Sigmoid colon (tissue), 6 donors: ENCODE measurements at regions not wholly inside any gene's neighbourhood (a gene's known extent, or its start where the extent isn't known, plus 50 kb on each side); places are given as distances from the start of the nearest gene placed in this dataset.
"Not testable (repeated sequence)": the region's sequence is repeated elsewhere in the genome, so short reads cannot be mapped to it uniquely, and the experiment has no call there.

Experiments used
- DNase-seq: peaks from one replicate; pipeline ENCODE4 v3.0.0-alpha.2; 2019
- H3K27ac ChIP-seq, 4 donors: fragments of 200-600 bp; sonication (generic); one replicate each; pipeline ENCODE4 v1.5.1; 2016 to 2019; ENCODE audit warnings: mild to moderate bottlenecking in 1 of 4
- H3K27me3 ChIP-seq, 3 donors: fragments of 200-600 bp; sonication (generic); one replicate each; pipeline ENCODE4 v1.5.1; 2019; ENCODE audit warnings: mild to moderate bottlenecking in 1 of 3
- H3K36me3 ChIP-seq, 4 donors: fragments of 200-600 bp; sonication (generic); one replicate each; pipeline ENCODE4 v1.5.1; 2016 to 2019
- H3K4me1 ChIP-seq, 4 donors: fragments of 200-600 bp; sonication (generic); one replicate each; pipeline ENCODE4 v1.5.1; 2017 to 2019
- H3K4me3 ChIP-seq, 4 donors: fragments of 200-600 bp; sonication (generic); one replicate each; pipeline ENCODE4 v1.5.1; 2017 to 2019; ENCODE audit warnings: mild to moderate bottlenecking in 2 of 4, moderate library complexity in 1 of 4
- H3K9me3 ChIP-seq, 4 donors: fragments of 200-600 bp in 3 of 4; sonication (generic) in 3 of 4; one replicate each; pipeline versions ENCODE4 v1.5.1 to v1.6.1; 2013 to 2019
- EP300 ChIP-seq, 4 donors: sonication (generic); formaldehyde crosslinking; IDR thresholded peaks; one replicate each; pipeline ENCODE4 v1.6.1; 2017; ENCODE audit warnings: antibody characterized with exemption in 4 of 4
- POLR2A ChIP-seq, 2 donors: fragments of 450-650 bp; IDR thresholded peaks; one replicate each; pipeline ENCODE4 v1.6.1; 2016; ENCODE audit warnings: antibody characterized with exemption in 2 of 2, mild to moderate bottlenecking in 2 of 2, moderate library complexity in 2 of 2
- POLR2AphosphoS5 ChIP-seq, 4 donors: sonication (generic); formaldehyde crosslinking; IDR thresholded peaks; one replicate each; pipeline ENCODE4 v1.6.1; 2017; ENCODE audit warnings: antibody characterized with exemption in 4 of 4
- WGBS, 2 donors: extraction: QIAGEN DNeasy Blood & Tissue Kit; methylation state at CpG; one replicate each; pipeline ENCODE4 v1.1.7; 2013; 5-methylcytosine and 5-hydroxymethylcytosine counted together
- intact Hi-C: fragments of 100-400 bp; cut with DNase I; formaldehyde crosslinking; loops from one replicate; pipeline ENCODE4 v1.15.1; 2023
- TF ChIP-seq, protein P1 (sequence below), 4 experiments: fragments of 450-650 bp in 3 of 4; fragments of 200-600 bp in 1 of 4; IDR thresholded peaks; one replicate each; pipeline ENCODE4 v1.5.1; 2016 to 2019; ENCODE audit warnings: antibody characterized with exemption in 4 of 4, mild to moderate bottlenecking in 3 of 4, moderate library complexity in 2 of 4
- donor health status: healthy with polysubstance abuse.
- donor health status: healthy.

GRCh38 chr10:6678211-6678803, 98.2 kb upstream of the PRKCQ start:
- no peak for DNase-seq
- TF ChIP-seq, protein P1, sequence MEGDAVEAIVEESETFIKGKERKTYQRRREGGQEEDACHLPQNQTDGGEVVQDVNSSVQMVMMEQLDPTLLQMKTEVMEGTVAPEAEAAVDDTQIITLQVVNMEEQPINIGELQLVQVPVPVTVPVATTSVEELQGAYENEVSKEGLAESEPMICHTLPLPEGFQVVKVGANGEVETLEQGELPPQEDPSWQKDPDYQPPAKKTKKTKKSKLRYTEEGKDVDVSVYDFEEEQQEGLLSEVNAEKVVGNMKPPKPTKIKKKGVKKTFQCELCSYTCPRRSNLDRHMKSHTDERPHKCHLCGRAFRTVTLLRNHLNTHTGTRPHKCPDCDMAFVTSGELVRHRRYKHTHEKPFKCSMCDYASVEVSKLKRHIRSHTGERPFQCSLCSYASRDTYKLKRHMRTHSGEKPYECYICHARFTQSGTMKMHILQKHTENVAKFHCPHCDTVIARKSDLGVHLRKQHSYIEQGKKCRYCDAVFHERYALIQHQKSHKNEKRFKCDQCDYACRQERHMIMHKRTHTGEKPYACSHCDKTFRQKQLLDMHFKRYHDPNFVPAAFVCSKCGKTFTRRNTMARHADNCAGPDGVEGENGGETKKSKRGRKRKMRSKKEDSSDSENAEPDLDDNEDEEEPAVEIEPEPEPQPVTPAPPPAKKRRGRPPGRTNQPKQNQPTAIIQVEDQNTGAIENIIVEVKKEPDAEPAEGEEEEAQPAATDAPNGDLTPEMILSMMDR (IDR thresholded peaks at IDR 0.05): peak; percentile 14 to 48 (median 42)
- no peak for TF ChIP-seq POLR2A (IDR thresholded peaks at IDR 0.05)
- no peak overlapping the region for H3K4me3 ChIP-seq
- 13 to 18% methylated on average over 9 of the region's 9 CpGs for WGBS, 2 donors
- H3K4me1 ChIP-seq: no peaks in the 10 kb centered on the region
- no peak overlapping the region for H3K27ac ChIP-seq
- no peaks in the 10 kb centered on the region for H3K36me3 ChIP-seq
- peaks cover 0 to 4% (median 0%) of the 10 kb centered on the region in 3 donors for H3K27me3 ChIP-seq
- intact Hi-C loops: loop anchor here (5.0 to 10.0 kb wide), 2 partner anchors 261 to 736 kb away; partner anchors contain the start of gene SFMBT2
- H3K9me3 ChIP-seq: no peaks in the 10 kb centered on the region

DNA sequence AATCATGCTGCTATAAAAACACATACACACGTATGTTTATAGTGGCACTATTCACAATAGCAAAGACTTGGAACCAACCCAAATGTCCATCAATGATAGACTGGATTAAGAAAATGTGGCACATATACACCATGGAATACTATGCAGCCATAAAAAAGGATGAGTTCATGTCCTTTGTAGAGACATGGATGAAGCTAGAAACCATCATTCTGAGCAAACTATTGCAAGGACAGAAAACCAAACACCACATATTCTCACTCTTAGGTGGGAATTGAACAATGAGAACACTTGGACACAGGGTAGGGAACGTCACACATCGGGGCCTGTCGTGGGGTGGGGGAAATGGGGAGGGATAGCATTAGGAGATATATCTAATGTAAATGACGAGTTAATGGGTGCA, 97.1 kb upstream of the PRKCQ start:
- not testable (repeated sequence) for H3K4me1 ChIP-seq, H3K4me3 ChIP-seq, H3K27me3 ChIP-seq, DNase-seq, H3K9me3 ChIP-seq, H3K27ac ChIP-seq, H3K36me3 ChIP-seq
- intact Hi-C loops: loop anchor here (5.0 to 10.0 kb wide), 2 partner anchors 260 to 738 kb away; partner anchors contain the start of gene SFMBT2
- 74 to 83% methylated on average over 5 of the region's 5 CpGs for WGBS, 2 donors

DNA sequence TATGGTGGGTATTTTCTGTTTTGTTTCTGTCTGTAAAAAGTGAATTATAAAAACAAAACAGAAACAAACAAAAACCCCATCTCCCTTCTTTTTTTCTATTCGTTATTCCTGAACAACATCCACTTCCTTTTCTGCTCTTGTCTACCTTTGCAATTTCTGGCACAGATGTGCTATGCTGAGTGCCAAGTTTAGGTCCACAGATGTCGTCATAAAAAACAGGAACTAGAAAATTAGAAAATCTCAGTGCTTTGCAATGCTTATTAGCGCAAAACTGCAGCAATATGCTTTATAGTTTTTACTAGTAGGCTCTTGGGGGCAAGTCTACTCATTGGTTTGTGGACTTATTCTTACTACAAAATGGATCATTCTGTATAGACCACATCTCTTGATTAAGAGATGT, 94.2 kb upstream of the PRKCQ start:
- TF ChIP-seq EP300 (IDR thresholded peaks at IDR 0.05) (no peak), POLR2A (IDR thresholded peaks at IDR 0.05) (no peak), POLR2AphosphoS5 (IDR thresholded peaks at IDR 0.05) (no peak)
- TF ChIP-seq, protein P1 (IDR thresholded peaks at IDR 0.05): no peak
- Histone ChIP-seq H3K4me1 (no peaks in the 10 kb centered on the region), H3K36me3 (no peaks in the 10 kb centered on the region), H3K9me3 (no peaks in the 10 kb centered on the region), H3K27me3 (peaks cover 0 to 4% (median 0%) of the 10 kb centered on the region in 3 donors), H3K27ac (no peak overlapping the region), H3K4me3 (no peak overlapping the region)
- DNase-seq: no peak
- intact Hi-C loops: loop anchor here (10.0 kb wide), 1 partner anchor 741 kb away; the partner anchor contains the start of gene SFMBT2
- 12 to 36% methylated on average over 3 of the region's 3 CpGs for WGBS, 2 donors

- TF ChIP-seq POLR2A (IDR thresholded peaks at IDR 0.05) (no peak), EP300 (IDR thresholded peaks at IDR 0.05) (no peak)
- Histone ChIP-seq H3K4me1 (no peaks in the 10 kb centered on the region), H3K9me3 (no peaks in the 10 kb centered on the region), H3K27me3 (peaks cover 0 to 15% (median 4%) of the 10 kb centered on the region in 3 donors), H3K36me3 (no peaks in the 10 kb centered on the region), H3K4me3 (no peak overlapping the region), H3K27ac (no peak overlapping the region)
- WGBS, 2 donors: 80 to 83% methylated on average over 6 of the region's 6 CpGs
- DNase-seq: no peak
- intact Hi-C loops: loop anchor here (10.0 kb wide), 1 partner anchor 743 kb away; the partner anchor contains the start of gene SFMBT2
Measured at GRCh38 chr10:6671976-6672375, 91.9 kb upstream of the PRKCQ start.

DNA sequence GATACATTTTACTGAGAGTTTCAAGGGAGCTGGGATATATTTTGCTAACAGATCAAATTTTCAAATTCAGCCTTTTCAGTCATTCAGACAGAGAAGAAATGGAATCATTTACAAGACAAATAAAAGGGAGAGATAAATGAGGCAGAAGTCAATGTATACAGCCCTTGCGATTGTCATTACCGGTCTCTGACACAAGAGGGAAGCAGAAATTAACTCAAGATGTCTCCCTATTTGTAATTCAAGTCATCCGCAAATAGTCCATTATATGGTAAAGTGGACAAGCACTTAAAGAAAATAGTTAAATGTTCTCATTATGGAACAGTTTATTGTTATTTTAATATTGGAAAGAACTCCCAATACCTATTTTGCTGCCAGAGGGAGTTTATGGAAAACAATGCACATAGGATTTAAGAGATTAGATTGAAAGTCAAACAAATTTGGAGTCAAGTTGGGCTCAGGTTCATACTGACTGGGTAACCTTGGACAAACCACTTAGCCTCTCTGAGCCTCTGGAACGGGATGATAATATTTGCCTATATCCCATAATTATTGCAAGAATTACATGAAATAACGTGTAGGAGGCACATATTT, 89.3 kb upstream of the PRKCQ start:
- Histone ChIP-seq H3K27ac (no peak overlapping the region), H3K9me3 (no peaks in the 10 kb centered on the region), H3K4me3 (no peak overlapping the region), H3K27me3 (peaks cover 0 to 15% (median 0%) of the 10 kb centered on the region in 3 donors), H3K4me1 (no peaks in the 10 kb centered on the region), H3K36me3 (no peaks in the 10 kb centered on the region)
- no peak for TF ChIP-seq POLR2AphosphoS5 (IDR thresholded peaks at IDR 0.05)
- TF ChIP-seq, protein P1 (IDR thresholded peaks at IDR 0.05): peak in 3 of 4 experiments; percentile 49 to 59 (median 55)
- no peak for TF ChIP-seq POLR2A (IDR thresholded peaks at IDR 0.05)
- no peak for TF ChIP-seq EP300 (IDR thresholded peaks at IDR 0.05)
- no peak for DNase-seq
- intact Hi-C loops: no loop called here
- WGBS, 2 donors: 20 to 42% methylated on average over 5 of the region's 5 CpGs
